Activated CD4-positive, alpha-beta T cell treated with anti-CD3 and anti-CD28 coated beads, Interleukin-2, amount 50 U/mL, for 24 hours (primary cell): ENCODE measurements at regions not wholly inside any gene's neighbourhood (a gene's known extent, or its start where the extent isn't known, plus 50 kb on each side); places are given as distances from the start of the nearest gene placed in this dataset.

Experiments
- DNase-seq, 2 donors: peaks; one replicate each; pipeline ENCODE4 v3.0.0-alpha.2; 2020; ENCODE audit warnings: low read depth in 1 of 2, low spot score in 1 of 2

GRCh38 chr14:55734731-55735130 is 154.7 kb downstream of the KTN1 start:
- DNase-seq, result no peak

- DNase-seq, result no peak
Observed at GRCh38 chr14:55739967-55740648, 160.1 kb downstream of the KTN1 start.

- DNase-seq, result no peak
Observed at GRCh38 chr14:55740649-55740989, 160.6 kb downstream of the KTN1 start.

GRCh38 chr14:55741240-55741639 is 161.2 kb downstream of the KTN1 start:
- DNase-seq, result no peak

- DNase-seq, result no peak
Observed at GRCh38 chr14:55743551-55743950, 163.5 kb downstream of the KTN1 start.

- DNase-seq, result no peak
Observed at GRCh38 chr14:55744321-55744720, 164.3 kb downstream of the KTN1 start.

- DNase-seq, result no peak
Observed at GRCh38 chr14:55745906-55746305, 165.9 kb downstream of the KTN1 start.

- no peak for DNase-seq
Observed at GRCh38 chr14:55746558-55746957, 166.6 kb downstream of the KTN1 start.

GRCh38 chr14:55747186-55747585 is 167.2 kb downstream of the KTN1 start:
- no peak for DNase-seq

GRCh38 chr14:55749201-55749812 is 169.3 kb downstream of the KTN1 start:
- DNase-seq, result no peak

- no peak for DNase-seq
Observed at GRCh38 chr14:55749946-55750345, 169.9 kb downstream of the KTN1 start.

- no peak for DNase-seq
Observed at GRCh38 chr14:55752580-55753390, 172.8 kb downstream of the KTN1 start.

GRCh38 chr14:55754471-55754870 is 174.5 kb downstream of the KTN1 start:
- DNase-seq, result no peak

GRCh38 chr14:55754871-55755270 is 174.9 kb downstream of the KTN1 start:
- DNase-seq, result no peak

GRCh38 chr14:55756078-55756477 is 176.1 kb downstream of the KTN1 start:
- DNase-seq, result no peak

GRCh38 chr14:55756557-55756956 is 176.6 kb downstream of the KTN1 start:
- DNase-seq, result no peak

GRCh38 chr14:55758796-55759195 is 178.8 kb downstream of the KTN1 start:
- no peak for DNase-seq

GRCh38 chr14:55760789-55761566 is 181.0 kb downstream of the KTN1 start:
- no peak for DNase-seq

- DNase-seq, result no peak
Observed at GRCh38 chr14:55761651-55762050, 181.6 kb downstream of the KTN1 start.

GRCh38 chr14:55762595-55763232 is 182.7 kb downstream of the KTN1 start:
- DNase-seq, result no peak

GRCh38 chr14:55764784-55765183 is 184.8 kb downstream of the KTN1 start:
- DNase-seq, result no peak
